ENCODE measurements at regions not wholly inside any gene's neighbourhood (a gene's known extent, or its start where the extent isn't known, plus 50 kb on each side); places are given as distances from the start of the nearest gene placed in this dataset.
A peak's percentile ranks its signal among the peaks of the same experiment; 100 is the strongest.
"Not testable (repeated sequence)": the region's sequence is repeated elsewhere in the genome, so short reads cannot be mapped to it uniquely, and the experiment has no call there.

- no peak for DNase-seq
These were observed 81.7 kb upstream of the SEC11C start for GRCh38 chr18:59057969-59058368.

- DNase-seq, result no peak
These were observed 80.5 kb upstream of the SEC11C start for GRCh38 chr18:59059140-59059539.

GRCh38 chr18:59060551-59060950 lies 79.1 kb upstream of the SEC11C start:
- DNase-seq, result no peak

GRCh38 chr18:59061914-59062642 lies 77.6 kb upstream of the SEC11C start:
- DNase-seq, result no peak

- DNase-seq, result no peak
These were observed 77.1 kb upstream of the SEC11C start for GRCh38 chr18:59062643-59063006.

- no peak for DNase-seq
These were observed 76.3 kb upstream of the SEC11C start for GRCh38 chr18:59063300-59063906.

GRCh38 chr18:59063912-59064311 lies 75.8 kb upstream of the SEC11C start:
- no peak for DNase-seq

GRCh38 chr18:59065684-59066083 lies 74.0 kb upstream of the SEC11C start:
- DNase-seq, result no peak

- no peak for DNase-seq
These were observed 71.8 kb upstream of the SEC11C start for GRCh38 chr18:59067873-59068272.

GRCh38 chr18:59068276-59069071 lies 71.2 kb upstream of the SEC11C start:
- DNase-seq, result no peak

- DNase-seq, result peak; percentile 87
These were observed 69.3 kb upstream of the SEC11C start for GRCh38 chr18:59070181-59070912.

GRCh38 chr18:59072727-59073421 lies 66.8 kb upstream of the SEC11C start:
- DNase-seq, result no peak

- DNase-seq, result no peak
These were observed 63.8 kb upstream of the SEC11C start for GRCh38 chr18:59075923-59076322.

- DNase-seq, result no peak
These were observed 60.4 kb upstream of the SEC11C start for GRCh38 chr18:59079264-59079663.

- not testable (repeated sequence) for DNase-seq
These were observed 59.8 kb upstream of the SEC11C start for GRCh38 chr18:59079687-59080501.

- no peak for DNase-seq
These were observed 56.4 kb upstream of the SEC11C start for GRCh38 chr18:59083136-59083818.

- no peak for DNase-seq
These were observed 54.4 kb upstream of the SEC11C start for GRCh38 chr18:59085126-59085794.

GRCh38 chr18:59085797-59086196 lies 53.9 kb upstream of the SEC11C start:
- DNase-seq, result no peak

- no peak for DNase-seq
These were observed 53.2 kb upstream of the SEC11C start for GRCh38 chr18:59086522-59086921.

GRCh38 chr18:59087391-59087790 lies 52.3 kb upstream of the SEC11C start:
- DNase-seq, result no peak

All from renal pelvis (tissue), 1 donor.